SH-SY5Y (cell line): ENCODE measurements at regions not wholly inside any gene's neighbourhood (a gene's known extent, or its start where the extent isn't known, plus 50 kb on each side); places are given as distances from the start of the nearest gene placed in this dataset.

Experiments
- GATA2 ChIP-seq: IDR thresholded peaks from 2 replicates; pipeline ENCODE4 v1.6.1; 2011; ENCODE audit warnings: mild to moderate bottlenecking, low read depth, low read length
- GATA3 ChIP-seq: IDR thresholded peaks from 2 replicates; pipeline ENCODE4 v1.6.1; 2011; ENCODE audit warnings: low read depth, mild to moderate bottlenecking, low read length, moderate library complexity

- TF ChIP-seq GATA3: no peak
- TF ChIP-seq GATA2: no peak
Observed at GRCh38 chr10:106384496-106384895, 780.0 kb downstream of the SORCS1 start.

GRCh38 chr10:106380706-106381105, 783.8 kb downstream of the SORCS1 start:
- TF ChIP-seq GATA2 (no peak), GATA3 (no peak)

GRCh38 chr10:106378251-106378650, 786.3 kb downstream of the SORCS1 start:
- TF ChIP-seq GATA3 (no peak), GATA2 (no peak)

GRCh38 chr10:106370751-106371150, 793.8 kb downstream of the SORCS1 start:
- TF ChIP-seq GATA2 (no peak), GATA3 (no peak)

GRCh38 chr10:106360870-106361269, 803.6 kb downstream of the SORCS1 start:
- no peak for TF ChIP-seq GATA2
- TF ChIP-seq GATA3: no peak

GRCh38 chr10:106355450-106355849, 809.1 kb downstream of the SORCS1 start:
- TF ChIP-seq GATA3: no peak
- TF ChIP-seq GATA2: no peak

- TF ChIP-seq GATA2 (no peak), GATA3 (no peak)
Observed at GRCh38 chr10:106348933-106349332, 815.6 kb downstream of the SORCS1 start.

GRCh38 chr10:106347547-106347946, 817.0 kb downstream of the SORCS1 start:
- TF ChIP-seq GATA2 (no peak), GATA3 (no peak)

GRCh38 chr10:106341356-106341755, 823.1 kb downstream of the SORCS1 start:
- no peak for TF ChIP-seq GATA3
- TF ChIP-seq GATA2: no peak

- TF ChIP-seq GATA3 (no peak), GATA2 (no peak)
Observed at GRCh38 chr10:106338486-106338885, 826.0 kb downstream of the SORCS1 start.

- TF ChIP-seq GATA3 (no peak), GATA2 (no peak)
Observed at GRCh38 chr10:106336874-106337273, 827.6 kb downstream of the SORCS1 start.

- TF ChIP-seq GATA2: no peak
- TF ChIP-seq GATA3: no peak
Observed at GRCh38 chr10:106327747-106328146, 836.8 kb downstream of the SORCS1 start.

- TF ChIP-seq GATA2 (no peak), GATA3 (no peak)
Observed at GRCh38 chr10:106320876-106321275, 843.6 kb downstream of the SORCS1 start.

- no peak for TF ChIP-seq GATA2
- no peak for TF ChIP-seq GATA3
Observed at GRCh38 chr10:106320078-106320477, 844.4 kb downstream of the SORCS1 start.

GRCh38 chr10:106317554-106317953, 847.0 kb downstream of the SORCS1 start:
- TF ChIP-seq GATA2 (no peak), GATA3 (no peak)

GRCh38 chr10:106313041-106313440, 851.5 kb downstream of the SORCS1 start:
- TF ChIP-seq GATA3: no peak
- no peak for TF ChIP-seq GATA2

- no peak for TF ChIP-seq GATA2
- TF ChIP-seq GATA3: no peak
Observed at GRCh38 chr10:106312087-106312486, 852.4 kb downstream of the SORCS1 start.
